ENCODE measurements at regions not wholly inside any gene's neighbourhood (a gene's known extent, or its start where the extent isn't known, plus 50 kb on each side); places are given as distances from the start of the nearest gene placed in this dataset.
"Not testable (repeated sequence)": the region's sequence is repeated elsewhere in the genome, so short reads cannot be mapped to it uniquely, and the experiment has no call there.

DNA sequence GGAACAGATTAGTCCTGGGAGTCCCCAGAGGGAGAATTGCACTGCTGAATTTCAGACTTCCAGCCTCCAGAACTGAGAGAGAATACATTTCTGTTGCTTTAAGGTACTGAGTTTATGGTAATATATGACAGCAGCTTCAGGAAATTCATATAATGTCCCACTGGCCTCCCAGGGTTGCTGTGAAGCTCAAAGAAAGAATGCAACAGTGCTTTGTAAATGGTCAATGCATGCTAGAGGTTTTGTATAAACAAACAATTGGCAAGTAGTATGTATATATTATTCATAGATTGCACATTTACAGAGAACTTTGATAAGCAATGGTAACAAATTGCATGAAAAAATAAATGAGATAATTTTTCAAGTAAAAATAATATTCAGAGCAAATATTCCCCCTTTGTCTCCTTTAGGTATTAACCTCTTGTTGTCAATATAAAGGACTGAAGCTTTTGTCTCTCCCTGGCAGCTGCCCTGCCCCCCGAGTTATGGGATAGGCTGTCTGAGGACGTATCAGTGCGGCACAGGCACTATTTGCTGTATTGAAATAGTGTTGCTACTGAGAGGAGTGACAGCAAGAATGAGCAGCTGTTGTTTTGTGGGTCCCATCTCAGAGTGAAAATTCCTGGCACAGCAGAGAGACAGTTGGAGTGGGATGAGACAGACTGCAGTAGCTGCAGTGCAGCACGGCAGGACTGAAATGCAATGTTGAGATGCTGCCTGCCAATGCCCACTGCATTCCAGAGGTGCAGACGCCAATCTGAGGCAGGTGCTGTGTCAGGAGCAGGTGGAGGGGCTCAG is 194.2 kb upstream of the GLRA1 start:
- DNase-seq (ENCODE audit: low read depth in 1 of 2, low spot score in 1 of 2): no peak

DNA sequence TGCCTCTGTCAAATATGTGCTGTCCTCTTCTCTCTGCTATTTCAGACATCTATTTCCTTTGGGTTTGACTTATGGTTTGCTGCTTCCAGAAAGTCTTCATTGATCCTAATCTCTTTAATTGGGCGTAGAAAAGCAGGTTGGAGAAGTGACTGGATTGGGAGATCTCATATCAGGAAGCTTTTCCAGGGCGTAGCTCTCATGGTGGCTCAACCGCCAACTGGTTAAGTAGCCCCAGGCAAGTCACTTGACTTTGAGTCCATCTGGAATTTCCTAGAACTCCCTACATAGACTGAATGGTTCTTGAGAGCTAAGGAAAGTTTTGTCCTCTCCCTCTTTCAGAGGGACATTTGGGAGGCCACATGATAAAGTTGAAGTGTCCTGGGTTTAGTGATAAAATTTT is 192.3 kb upstream of the GLRA1 start:
- no peak for DNase-seq (ENCODE audit: low read depth in 1 of 2, low spot score in 1 of 2)

DNA sequence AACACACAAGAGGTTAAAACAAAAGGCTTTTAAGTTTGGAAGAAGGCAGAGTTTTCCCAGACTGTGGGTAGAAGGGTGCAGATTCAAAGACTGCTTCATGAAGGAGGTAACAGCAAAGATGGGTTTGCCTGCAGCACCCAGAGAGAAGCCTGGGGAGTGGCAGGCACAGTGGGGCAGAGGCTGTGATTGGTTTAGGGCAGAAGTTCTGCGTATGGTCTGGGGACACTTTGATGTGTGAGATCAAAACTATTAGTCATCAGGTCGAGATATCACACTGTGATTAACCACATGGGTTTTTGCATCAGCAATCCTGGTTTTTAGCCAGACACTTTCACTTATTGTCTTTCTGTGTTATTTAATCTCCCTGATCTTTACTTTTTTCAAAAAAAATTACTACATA is 188.8 kb upstream of the GLRA1 start:
- DNase-seq (ENCODE audit: low read depth in 1 of 2, low spot score in 1 of 2): peak; percentile 7 to 9

DNA sequence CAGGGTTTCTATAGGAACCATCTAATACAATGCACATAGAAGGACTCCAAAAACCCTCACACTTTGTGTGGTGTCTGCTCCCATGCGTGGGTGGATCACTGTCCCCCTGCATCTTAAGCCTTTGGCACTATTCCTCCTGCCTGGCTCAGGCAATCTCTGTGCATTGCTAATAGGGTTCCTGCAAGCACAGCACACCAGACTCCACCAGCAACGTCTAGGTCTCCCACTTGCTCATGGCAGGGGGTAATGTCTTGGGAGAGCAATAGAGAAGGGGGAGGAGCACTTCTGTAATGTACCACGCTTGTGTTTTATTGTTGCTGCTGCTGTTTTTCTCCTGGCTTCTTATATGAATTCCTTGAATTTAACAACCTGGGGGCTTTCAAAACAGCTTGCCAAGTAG is 182.6 kb upstream of the GLRA1 start:
- no peak for DNase-seq (ENCODE audit: low read depth in 1 of 2, low spot score in 1 of 2)

DNA sequence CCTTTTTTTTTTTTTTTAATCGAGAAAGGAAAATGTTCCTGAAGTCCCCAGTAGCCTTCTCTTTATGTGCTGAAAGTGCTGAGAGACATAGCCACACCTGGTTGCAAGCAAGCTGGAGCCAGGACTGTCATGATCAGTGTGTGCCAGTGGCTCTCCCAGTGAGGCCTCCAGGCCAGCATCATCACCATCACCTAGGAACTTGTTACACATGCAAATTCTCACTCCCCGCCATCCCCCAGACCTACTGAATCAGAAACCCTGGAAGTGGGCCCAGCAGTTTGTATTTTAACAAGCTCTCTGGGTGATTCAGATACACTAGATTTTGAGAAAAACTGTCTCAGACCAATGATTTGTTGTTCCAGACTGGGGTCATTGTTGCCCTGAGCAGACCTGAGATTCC is 181.9 kb upstream of the GLRA1 start:
- no peak for DNase-seq (ENCODE audit: low read depth in 1 of 2, low spot score in 1 of 2)

DNA sequence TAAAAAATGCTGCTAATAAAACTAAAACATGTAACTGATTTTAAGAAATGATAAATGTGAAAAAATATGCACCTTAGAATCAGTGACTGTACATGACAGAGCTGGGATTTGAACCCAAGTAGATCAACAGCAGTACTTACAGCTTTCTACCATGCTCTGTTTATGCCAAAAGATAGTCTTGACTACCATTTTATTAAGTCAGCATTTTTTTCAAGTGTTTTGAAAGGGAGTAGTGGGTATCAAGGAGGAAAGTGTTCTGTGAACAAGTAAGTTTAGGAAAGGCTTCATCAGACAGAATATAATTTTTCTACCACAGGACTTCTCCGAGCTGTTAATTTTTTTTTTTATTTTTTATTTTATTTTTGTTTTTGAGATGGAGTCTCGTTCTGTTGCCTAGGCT is 180.4 kb upstream of the GLRA1 start:
- no peak for DNase-seq (ENCODE audit: low read depth in 1 of 2, low spot score in 1 of 2)

DNA sequence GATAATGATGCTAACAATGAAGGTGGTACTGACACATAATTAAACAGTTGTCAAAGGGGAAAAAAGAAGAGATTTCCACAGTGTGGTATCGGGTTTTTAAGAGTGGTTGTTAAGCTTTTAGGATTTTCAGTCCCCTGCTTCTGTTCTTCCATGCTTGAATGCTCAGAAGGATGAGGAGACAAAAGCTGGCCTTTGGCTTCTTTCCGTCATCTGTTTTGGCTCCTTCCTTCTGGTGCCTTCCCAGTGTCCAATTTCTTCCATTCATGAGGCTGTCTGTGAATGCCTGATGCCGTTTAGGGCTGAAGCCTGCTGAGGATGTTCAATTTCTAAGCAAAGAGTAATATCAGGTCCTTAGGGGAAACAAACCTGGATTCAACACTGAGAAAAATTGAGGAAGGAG is 179.6 kb upstream of the GLRA1 start:
- DNase-seq (ENCODE audit: low read depth in 1 of 2, low spot score in 1 of 2): no peak

DNA sequence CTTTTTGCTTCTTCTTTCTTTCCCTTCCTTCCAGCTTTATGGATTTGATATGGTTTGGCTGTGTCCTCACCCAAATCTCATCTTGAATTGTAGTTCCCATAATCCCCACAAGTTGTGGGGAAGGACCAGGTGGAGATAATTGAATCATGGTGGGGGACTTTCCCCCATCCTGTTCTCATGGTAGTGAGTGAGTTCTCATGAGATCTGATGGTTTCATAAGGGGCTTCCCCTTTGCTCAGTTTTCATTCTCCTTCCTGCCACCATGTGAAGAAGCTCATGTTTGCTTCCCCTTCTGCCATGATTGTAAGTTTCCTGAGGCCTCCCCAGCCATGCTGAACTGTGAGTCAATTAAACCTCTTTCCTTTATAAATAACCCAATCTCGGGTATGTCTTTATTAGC is 178.3 kb upstream of the GLRA1 start:
- not testable (repeated sequence) for DNase-seq (ENCODE audit: low read depth in 1 of 2, low spot score in 1 of 2)

DNA sequence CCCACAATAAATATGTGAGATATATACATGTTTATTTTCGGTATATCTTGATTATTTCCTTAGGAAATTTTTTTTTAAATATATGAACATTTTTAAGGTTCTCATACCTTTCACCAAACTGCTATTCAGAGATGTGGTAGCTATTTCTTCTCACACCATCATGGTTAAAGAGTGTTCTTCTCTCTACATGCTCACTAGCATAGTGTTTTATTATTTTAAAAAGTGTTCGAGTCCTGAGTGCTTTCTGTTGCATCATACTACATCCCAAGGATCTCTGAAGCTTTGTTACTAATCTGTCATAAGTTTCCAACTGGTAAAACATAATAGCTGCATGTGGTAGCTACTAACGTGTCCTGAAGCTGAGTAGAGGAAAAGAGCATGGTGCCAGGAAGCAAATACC is 177.4 kb upstream of the GLRA1 start:
- no peak for DNase-seq (ENCODE audit: low read depth in 1 of 2, low spot score in 1 of 2)

DNA sequence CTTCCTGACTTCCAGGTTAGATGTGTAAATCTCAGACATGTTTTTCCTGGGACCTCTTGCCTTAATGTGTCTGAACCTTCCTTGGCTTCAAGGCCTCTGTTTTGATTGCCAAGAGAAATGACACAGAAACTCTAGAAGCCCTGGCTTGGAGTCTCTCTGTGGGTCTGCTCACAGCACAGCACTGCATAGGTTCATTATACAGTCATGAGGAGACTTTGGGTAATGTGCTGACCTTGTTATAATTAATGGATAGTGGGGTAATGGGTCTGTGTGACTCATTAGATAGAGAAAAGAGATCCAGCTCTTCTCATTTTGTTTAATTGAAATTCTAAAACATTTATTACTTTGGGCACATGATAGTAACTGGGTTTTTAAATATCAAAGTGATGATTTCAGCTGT is 175.8 kb upstream of the GLRA1 start:
- DNase-seq (ENCODE audit: low read depth in 1 of 2, low spot score in 1 of 2): no peak

DNA sequence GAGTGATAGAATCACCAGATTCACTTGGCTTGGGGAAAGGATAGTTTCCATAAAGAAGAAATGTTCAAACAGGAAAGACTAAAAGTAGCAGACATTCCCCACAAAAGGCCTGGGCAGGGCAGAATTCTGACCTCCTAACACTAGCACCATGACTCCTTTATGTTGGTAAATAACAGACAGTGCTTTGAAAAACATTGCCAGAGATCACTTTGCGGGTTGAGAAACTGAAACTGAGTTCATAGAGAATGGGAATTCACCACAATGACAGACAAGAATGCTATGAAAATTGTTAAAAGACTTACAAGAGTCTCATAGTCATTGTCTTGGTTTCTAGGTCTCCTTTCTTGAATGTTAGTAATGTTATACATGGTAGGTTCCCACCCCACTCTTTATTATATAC is 172.5 kb upstream of the GLRA1 start:
- no peak for DNase-seq (ENCODE audit: low read depth in 1 of 2, low spot score in 1 of 2)

DNA sequence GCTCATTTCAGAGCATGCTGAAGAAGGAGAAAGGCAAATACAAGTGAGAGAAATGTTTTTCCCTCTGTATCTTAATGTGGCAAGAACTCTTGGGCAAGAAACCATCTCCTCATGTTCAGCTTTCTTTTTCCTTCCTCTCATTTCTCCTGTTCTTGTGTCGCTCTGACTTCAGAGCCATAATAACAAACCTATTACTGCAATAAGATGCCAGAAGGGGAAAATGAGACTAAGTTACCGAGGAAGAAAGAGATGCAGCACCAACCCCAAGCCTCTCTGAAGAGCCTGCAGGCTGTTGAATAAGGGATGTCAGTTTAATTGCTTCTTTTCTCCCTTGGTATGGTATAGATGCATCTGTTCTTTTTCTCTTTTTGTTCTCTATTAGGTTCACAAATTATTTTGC is 170.1 kb upstream of the GLRA1 start:
- no peak for DNase-seq (ENCODE audit: low read depth in 1 of 2, low spot score in 1 of 2)

DNA sequence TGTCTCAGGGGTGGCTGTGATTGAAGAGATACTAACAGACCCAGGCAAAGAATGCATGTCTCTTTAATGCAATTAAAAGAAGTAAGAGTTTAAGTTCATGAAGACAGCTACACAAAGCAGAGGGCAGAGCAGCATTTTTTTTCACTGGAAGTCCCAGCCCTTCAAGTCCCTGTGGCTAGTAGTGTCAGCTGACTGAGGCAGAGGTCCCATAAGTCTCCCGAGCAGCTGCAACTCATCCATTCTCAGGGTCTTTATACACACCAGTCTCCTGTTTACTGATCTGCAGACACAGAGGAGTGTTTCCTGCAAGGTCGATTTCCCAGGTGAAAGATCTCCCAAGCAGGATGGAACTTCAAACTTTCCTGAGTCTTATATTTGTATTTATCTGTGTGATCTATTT is 169.4 kb upstream of the GLRA1 start:
- DNase-seq (ENCODE audit: low read depth in 1 of 2, low spot score in 1 of 2): no peak

DNA sequence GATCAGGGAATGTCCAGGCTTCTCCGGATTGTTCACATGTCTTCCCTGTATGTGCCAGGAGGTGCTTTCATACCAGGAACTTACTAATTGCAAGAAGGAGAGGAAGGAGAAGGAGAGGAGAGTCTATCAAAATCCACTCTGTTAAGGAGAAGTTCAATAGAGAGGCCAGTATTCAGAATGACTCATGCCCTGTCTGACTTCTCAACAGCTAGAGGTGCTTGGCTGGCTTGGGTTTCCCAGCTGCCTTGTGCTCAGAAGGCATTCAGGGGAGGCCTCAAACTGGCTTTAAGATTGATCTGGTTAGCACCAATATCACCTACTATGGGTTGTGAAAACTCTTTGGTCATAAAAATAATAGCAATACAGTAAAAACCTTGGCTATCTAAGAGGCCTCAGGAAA is 167.9 kb upstream of the GLRA1 start:
- no peak for DNase-seq (ENCODE audit: low read depth in 1 of 2, low spot score in 1 of 2)

DNA sequence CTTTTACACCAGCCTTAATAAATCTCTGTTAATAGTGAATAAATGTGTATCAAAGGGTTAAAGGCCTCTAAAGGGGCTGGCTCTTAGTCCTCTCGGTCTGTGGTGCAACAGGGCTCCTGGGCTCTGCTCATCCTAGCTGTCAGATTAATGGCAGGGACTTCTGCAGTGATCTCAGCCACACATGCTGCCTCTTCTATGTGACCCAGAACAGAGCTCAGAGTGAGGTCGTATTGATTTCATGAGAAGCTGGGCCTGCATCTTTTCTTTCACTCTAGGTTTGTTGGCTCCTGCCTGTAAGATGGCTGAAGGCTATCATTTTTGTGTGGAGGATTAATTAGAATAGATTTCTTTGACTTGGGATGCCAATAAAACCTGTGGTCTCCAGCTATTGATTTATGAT is 165.0 kb upstream of the GLRA1 start:
- no peak for DNase-seq (ENCODE audit: low read depth in 1 of 2, low spot score in 1 of 2)

DNA sequence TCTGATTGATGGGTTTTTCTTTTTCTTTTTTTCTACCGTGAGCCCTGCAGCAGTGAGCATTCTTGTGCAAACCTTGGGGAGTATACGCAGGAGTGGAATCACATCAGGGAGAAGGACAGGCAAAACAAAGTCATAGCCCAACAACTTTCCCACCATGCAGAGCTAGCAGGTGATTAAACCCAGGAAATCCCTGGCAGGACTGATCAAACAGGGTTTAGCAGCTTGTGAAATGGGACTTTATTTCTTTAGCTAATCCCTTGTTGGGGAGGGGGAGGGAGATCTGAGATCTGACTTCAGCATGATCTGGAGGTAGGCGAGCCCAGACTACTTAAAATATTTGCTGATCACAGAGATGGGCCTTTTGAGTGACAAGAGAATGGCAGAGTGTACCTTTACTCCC is 162.0 kb upstream of the GLRA1 start:
- no peak for DNase-seq (ENCODE audit: low read depth in 1 of 2, low spot score in 1 of 2)

DNA sequence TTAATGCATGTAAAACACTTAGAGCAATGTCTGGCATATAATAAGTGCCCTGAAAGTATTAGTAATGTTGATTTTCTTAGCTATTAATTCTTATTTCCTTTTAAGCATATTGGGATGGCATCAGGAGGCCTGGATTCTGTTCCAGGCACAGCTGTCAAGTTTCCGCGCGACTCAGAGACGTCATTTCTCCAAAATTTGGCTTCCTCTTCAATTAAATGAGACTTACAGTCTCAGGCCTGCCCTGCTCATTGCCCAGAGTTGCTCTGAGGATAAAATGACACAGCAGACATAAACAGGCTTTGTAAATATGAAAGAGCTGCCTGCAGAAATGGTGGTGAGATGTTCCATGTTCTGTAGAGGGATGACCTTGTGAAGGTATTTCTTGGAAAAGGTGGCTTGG is 159.8 kb upstream of the GLRA1 start:
- no peak for DNase-seq (ENCODE audit: low read depth in 1 of 2, low spot score in 1 of 2)

DNA sequence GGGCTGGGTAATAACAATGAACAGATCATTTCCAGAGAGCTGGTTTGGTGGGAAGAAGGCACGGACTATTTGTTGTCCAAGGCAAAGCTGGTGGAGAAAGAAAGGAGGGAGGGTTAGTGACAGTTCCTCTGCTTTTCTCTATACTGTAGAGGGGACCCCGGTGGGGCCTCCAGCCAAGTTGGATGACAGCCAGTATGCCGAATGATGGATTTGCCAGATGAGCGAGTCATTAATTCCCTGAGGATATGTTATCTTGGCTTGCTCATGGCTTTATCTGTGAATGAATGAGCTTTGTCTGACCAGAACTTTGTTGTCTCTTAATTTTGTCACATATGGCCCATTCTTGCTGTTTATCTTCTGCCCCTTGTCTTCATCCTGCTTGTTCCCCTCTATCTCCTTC is 158.6 kb upstream of the GLRA1 start:
- no peak for DNase-seq (ENCODE audit: low read depth in 1 of 2, low spot score in 1 of 2)

DNA sequence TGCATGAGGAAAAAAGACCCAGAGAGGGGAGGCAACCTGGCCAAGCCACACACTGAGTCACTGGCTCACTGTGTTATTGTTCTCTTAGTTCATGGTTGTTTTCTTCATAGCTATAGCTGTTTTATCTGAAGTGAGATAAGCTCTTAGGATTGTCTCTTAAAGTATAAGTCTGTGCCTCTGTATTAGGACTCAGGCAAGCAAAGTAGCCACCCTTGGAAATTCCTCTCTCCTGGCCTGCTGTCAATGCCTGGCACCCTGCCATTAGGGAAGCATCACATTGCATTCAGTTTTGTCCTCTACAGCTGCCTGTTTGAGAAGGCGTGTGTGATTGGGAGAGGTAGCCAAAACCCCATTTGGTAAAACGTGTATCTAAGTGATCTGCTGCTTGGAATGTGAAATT is 147.4 kb upstream of the GLRA1 start:
- DNase-seq (ENCODE audit: low read depth in 1 of 2, low spot score in 1 of 2): no peak

DNA sequence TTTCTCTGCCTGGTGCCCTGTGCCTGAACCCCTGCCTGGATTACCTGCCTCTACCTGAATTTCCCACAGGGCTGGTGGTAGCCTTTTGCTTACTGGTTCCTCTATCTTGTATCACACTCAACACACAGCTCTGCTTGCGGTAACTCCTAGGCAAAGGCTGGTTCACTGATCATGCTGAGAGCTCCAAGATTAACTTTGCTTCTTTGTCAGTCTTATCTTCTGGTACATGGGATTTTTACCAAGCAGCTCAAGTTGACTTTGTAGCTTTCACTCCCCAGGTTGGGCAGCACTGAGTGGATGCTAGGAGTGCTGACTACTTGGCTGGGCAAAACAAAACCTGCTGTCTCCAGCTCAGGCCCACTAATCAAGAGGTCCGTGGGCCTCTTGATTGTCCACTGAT is 145.9 kb upstream of the GLRA1 start:
- DNase-seq (ENCODE audit: low read depth in 1 of 2, low spot score in 1 of 2): no peak

DNA sequence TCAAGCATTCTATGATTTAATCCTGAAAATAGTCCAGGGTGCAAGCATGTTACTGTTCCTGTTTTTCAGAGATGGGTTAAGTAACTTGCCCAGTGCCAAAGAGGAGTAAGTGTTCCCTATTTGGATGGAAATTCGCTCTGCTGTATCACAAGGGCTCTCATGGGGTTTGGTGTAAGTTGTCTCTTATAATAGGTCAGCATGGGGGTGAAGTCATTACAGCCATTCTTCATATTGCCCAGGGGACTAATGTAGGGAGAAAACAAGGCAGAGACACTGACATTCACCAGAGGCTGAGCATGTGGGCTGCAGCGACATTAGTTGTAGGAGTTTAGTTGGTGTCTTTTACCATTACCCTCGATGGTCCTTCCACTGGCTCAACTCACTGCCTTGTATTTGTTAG is 142.1 kb upstream of the GLRA1 start:
- DNase-seq (ENCODE audit: low read depth in 1 of 2, low spot score in 1 of 2): no peak

DNA sequence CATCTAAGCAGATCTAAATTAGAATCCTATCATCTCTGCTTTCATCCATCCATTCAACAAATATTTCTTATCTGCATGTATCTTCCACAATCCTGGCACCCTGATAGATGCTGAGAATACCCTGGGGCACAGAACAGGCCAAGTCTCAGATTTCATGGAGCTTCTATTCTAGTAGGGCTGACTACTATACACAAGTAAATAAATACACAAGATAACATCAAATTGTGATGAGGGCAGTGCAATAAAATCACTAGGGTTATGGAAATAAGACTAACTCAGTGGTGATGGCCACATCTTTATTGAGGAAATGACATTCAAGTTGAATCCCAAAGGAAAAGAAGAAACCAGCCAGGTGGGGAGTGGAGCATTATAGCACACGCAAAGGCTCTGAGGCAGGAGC is 138.4 kb upstream of the GLRA1 start:
- DNase-seq (ENCODE audit: low read depth in 1 of 2, low spot score in 1 of 2): no peak

DNA sequence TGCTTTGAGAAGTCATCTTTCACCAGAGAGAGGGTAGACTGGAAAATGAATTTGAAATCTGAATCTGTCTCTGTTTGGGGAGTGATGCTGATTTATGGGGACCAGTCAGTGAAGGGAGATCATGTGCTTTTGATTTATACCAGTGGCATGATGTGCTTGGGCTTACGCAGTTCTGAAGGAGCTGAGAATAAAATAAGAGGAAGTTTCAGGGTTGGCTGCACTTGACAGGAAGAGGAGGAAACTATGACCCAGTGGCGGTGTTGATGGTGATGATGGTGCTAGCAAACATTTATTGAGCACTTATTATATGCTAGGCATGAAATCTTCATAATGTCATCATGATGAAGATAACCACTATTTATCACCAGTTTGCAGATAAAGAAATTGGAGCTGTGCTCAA is 136.4 kb upstream of the GLRA1 start:
- no peak for DNase-seq (ENCODE audit: low read depth in 1 of 2, low spot score in 1 of 2)

DNA sequence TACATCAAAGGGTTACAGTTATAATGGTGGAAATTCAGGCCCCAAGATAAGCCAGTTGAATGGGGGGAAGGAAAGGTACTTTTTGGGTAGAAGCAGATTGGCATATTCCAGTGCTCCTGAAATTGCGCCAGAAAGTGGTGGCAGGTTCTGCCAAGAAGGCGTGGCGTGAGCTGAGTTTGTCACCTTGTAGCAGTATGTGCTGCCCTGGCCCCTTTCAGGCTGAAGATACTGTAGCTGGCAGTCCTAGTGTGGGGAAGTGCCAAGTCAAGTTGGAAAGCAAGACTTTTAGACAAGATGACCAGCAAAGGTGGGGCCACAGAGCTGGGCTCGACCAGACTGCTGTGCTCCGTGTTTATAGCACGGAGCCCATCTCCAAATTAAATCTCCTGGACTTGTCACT is 133.6 kb upstream of the GLRA1 start:
- DNase-seq (ENCODE audit: low read depth in 1 of 2, low spot score in 1 of 2): no peak
